GM13976 (cell line): ENCODE measurements at regions not wholly inside any gene's neighbourhood (a gene's known extent, or its start where the extent isn't known, plus 50 kb on each side); places are given as distances from the start of the nearest gene placed in this dataset.

Source experiments
- DNase-seq: peaks from one replicate; pipeline ENCODE4 v3.0.0; 2012; ENCODE audit warnings: low spot score
- in situ Hi-C: fragments of 300-500 bp; cut with MboI; formaldehyde crosslinking; loops from one replicate; pipeline ENCODE4 v1.12.0; 2022; ENCODE audit warnings: low sequenced_read_pairs, mixed read lengths, inconsistent platforms; ENCODE audit not compliant: unreplicated experiment
- TF ChIP-seq, protein P1 (sequence below): IDR thresholded peaks from 2 replicates; pipeline ENCODE4 v1.5.1; 2012; ENCODE audit warnings: borderline replicate concordance, mild to moderate bottlenecking; ENCODE audit not compliant: insufficient read depth; ENCODE audit errors: extremely low read depth, missing control alignments, control extremely low read depth

DNA sequence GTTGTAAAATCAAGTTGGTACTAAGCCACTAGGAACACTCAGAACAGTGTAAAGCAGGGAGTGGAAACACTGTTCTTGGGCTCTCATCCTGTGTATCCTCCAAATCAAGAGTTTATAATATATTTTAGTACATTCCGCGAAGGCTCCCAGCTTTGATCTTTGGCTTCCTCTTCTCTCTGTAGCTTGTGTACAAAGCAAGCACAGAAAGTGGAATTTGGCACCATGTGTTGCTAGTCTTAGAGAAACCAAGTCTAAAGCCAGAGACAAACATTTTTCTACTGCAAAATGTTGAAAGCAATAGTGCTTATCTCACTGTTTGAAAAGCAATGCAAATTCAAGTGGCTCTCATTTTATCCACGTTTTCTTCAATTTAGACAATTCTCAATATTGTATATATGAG is 1893.3 kb upstream of the WWC1 start:
- in situ Hi-C loops: no loop called here
- TF ChIP-seq, protein P1, sequence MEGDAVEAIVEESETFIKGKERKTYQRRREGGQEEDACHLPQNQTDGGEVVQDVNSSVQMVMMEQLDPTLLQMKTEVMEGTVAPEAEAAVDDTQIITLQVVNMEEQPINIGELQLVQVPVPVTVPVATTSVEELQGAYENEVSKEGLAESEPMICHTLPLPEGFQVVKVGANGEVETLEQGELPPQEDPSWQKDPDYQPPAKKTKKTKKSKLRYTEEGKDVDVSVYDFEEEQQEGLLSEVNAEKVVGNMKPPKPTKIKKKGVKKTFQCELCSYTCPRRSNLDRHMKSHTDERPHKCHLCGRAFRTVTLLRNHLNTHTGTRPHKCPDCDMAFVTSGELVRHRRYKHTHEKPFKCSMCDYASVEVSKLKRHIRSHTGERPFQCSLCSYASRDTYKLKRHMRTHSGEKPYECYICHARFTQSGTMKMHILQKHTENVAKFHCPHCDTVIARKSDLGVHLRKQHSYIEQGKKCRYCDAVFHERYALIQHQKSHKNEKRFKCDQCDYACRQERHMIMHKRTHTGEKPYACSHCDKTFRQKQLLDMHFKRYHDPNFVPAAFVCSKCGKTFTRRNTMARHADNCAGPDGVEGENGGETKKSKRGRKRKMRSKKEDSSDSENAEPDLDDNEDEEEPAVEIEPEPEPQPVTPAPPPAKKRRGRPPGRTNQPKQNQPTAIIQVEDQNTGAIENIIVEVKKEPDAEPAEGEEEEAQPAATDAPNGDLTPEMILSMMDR: no peak
- no peak for DNase-seq

DNA sequence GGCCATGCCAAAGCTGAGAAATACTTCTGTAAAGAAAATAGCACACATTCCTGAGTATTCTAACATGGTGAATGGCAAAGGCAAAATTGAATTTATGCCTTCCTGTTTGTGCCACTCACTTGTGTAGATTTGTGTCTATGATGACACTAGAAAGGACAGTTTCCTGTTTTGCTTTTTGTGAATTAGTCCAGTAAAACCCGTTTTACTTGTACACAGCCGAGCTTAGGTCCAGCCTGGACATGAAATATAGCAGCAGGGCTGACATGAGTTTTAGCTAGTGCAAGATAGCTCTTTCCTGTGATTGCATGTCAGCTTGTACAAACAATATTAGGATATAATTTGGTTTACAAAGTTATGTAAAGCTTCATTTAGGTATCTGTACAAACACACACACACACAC is 1891.7 kb upstream of the WWC1 start:
- TF ChIP-seq, protein P1: no peak
- in situ Hi-C loops: no loop called here
- DNase-seq: no peak

DNA sequence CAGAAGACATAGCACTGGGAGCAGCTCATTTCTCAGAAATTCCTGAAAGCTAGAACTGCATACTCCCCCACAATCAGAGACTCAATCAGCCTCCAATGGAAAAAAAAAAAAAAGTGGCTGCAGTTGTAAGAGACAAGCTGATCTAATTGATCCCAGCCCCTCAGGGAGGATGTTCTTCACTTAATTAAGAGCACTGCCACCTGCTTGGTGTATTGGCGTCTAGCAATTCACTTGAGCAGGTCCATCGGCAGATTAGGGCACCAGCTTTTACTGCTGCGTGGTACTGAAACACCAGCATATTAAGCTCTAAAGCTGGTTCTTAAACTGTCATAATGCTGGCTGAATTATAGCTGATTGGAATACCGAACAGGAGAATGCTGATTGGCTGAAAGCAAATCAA is 1890.1 kb upstream of the WWC1 start:
- no peak for DNase-seq
- in situ Hi-C loops: no loop called here
- TF ChIP-seq, protein P1: no peak

DNA sequence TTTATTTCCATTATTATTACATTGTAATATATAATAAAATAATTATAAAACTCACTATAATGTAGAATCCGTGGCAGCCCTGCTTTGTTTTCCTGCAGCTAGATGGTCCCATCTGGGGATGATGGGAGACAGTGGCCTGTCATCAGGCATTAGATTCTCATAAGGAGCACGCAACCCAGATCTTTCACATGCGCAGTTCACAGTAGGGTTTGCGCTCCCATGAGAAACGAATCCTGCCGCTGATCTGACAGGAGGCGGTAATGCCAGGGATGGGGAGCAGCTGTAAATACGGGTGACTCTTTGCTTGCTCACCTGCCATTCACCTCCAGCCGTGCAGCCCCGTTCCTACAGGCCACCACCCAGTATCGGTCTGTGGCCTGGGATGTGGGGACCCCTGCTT is 1879.3 kb upstream of the WWC1 start:
- TF ChIP-seq, protein P1: no peak
- DNase-seq: no peak
- in situ Hi-C loops: no loop called here

- TF ChIP-seq, protein P1: no peak
- DNase-seq: no peak
- in situ Hi-C loops: no loop called here
Observed at GRCh38 chr5:166427211-166427610, 1864.2 kb upstream of the WWC1 start.

GRCh38 chr5:166428264-166428803 is 1863.1 kb upstream of the WWC1 start:
- TF ChIP-seq, protein P1: no peak
- DNase-seq: no peak

More at GRCh38 chr5:166428264-166428803, 1863.1 kb upstream of the WWC1 start:
- in situ Hi-C loops: no loop called here
